Neural cell (in vitro differentiated cells): ENCODE measurements at regions not wholly inside any gene's neighbourhood (a gene's known extent, or its start where the extent isn't known, plus 50 kb on each side); places are given as distances from the start of the nearest gene placed in this dataset.

ENCODE experiments used
- EP300 ChIP-seq: fragments of 450-650 bp; conservative IDR thresholded peaks from 2 replicates; pipeline ENCODE4 v1.6.1; 2014; ENCODE audit warnings: antibody characterized with exemption, mild to moderate bottlenecking, moderate library complexity; ENCODE audit not compliant: poor library complexity, severe bottlenecking
- EZH2 ChIP-seq: fragments of 200-600, 300-800 bp; shearing (Covaris generic), sonication (generic); IDR thresholded peaks from 2 replicates; pipeline ENCODE4 v1.6.1; 2014; ENCODE audit warnings: antibody characterized with exemption, low read length, borderline replicate concordance, mild to moderate bottlenecking; ENCODE audit not compliant: insufficient read depth, poor library complexity, severe bottlenecking
- MXI1 ChIP-seq: fragments of 450-650 bp; conservative IDR thresholded peaks from 2 replicates; pipeline ENCODE4 v1.6.1; 2014; ENCODE audit warnings: antibody characterized with exemption, mild to moderate bottlenecking; ENCODE audit not compliant: poor library complexity, severe bottlenecking
- POLR2AphosphoS5 ChIP-seq: IDR thresholded peaks from 2 replicates; pipeline ENCODE4 v1.6.1; 2012
- RAD21 ChIP-seq: fragments of 450-650 bp; conservative IDR thresholded peaks from 2 replicates; pipeline ENCODE4 v1.6.1; 2014; ENCODE audit warnings: antibody characterized with exemption, mild to moderate bottlenecking, moderate library complexity
- TAF1 ChIP-seq: IDR thresholded peaks from 2 replicates; pipeline ENCODE4 v1.6.1; 2012; ENCODE audit warnings: low read depth
- TF ChIP-seq, protein P1 (sequence below): fragments of 450-650 bp; IDR thresholded peaks from 2 replicates; pipeline ENCODE4 v1.5.1; 2014; ENCODE audit warnings: antibody characterized with exemption, mild to moderate bottlenecking, moderate library complexity; ENCODE audit not compliant: poor library complexity, severe bottlenecking
- TF ChIP-seq, protein P2 (sequence below): IDR thresholded peaks from 2 replicates; pipeline ENCODE4 v1.6.1; 2012; ENCODE audit warnings: borderline replicate concordance

DNA sequence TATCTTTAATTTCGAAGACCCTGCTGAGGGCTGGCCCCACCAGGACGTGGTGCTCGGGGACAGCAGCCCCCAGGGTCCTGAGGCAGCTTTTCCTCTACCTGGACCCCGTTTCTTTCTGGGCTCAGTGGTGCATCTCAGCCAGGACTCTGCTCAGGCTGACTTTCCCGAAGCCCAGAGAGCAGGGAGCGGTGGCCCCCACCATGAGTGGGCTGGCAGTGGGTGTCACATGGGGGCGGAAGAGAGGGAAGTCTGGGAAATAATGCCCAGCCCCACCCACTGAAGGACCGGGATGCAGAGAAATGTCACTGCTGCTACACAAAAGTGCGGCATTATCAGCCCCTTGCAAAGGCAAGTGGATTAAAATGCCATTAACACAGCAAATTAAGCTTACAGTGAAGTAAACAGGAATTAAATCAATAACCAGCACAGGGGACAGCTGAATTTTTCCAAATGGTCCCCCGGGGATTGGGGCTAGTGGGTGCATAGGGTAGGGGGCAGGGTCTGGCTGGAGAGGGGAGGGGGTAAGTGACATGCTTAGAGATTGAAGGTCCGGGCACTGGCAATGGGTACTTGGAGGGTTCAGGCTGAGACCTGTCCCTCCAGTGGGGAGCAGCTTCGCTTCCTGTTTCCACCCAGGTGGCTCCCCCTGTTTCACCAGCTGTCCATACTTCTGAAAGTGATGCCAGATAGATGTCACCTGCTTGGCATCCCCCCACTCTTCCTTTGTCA is 177.3 kb downstream of the URI1 start:
- TF ChIP-seq, protein P1, sequence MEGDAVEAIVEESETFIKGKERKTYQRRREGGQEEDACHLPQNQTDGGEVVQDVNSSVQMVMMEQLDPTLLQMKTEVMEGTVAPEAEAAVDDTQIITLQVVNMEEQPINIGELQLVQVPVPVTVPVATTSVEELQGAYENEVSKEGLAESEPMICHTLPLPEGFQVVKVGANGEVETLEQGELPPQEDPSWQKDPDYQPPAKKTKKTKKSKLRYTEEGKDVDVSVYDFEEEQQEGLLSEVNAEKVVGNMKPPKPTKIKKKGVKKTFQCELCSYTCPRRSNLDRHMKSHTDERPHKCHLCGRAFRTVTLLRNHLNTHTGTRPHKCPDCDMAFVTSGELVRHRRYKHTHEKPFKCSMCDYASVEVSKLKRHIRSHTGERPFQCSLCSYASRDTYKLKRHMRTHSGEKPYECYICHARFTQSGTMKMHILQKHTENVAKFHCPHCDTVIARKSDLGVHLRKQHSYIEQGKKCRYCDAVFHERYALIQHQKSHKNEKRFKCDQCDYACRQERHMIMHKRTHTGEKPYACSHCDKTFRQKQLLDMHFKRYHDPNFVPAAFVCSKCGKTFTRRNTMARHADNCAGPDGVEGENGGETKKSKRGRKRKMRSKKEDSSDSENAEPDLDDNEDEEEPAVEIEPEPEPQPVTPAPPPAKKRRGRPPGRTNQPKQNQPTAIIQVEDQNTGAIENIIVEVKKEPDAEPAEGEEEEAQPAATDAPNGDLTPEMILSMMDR: no peak
- TF ChIP-seq, protein P2, sequence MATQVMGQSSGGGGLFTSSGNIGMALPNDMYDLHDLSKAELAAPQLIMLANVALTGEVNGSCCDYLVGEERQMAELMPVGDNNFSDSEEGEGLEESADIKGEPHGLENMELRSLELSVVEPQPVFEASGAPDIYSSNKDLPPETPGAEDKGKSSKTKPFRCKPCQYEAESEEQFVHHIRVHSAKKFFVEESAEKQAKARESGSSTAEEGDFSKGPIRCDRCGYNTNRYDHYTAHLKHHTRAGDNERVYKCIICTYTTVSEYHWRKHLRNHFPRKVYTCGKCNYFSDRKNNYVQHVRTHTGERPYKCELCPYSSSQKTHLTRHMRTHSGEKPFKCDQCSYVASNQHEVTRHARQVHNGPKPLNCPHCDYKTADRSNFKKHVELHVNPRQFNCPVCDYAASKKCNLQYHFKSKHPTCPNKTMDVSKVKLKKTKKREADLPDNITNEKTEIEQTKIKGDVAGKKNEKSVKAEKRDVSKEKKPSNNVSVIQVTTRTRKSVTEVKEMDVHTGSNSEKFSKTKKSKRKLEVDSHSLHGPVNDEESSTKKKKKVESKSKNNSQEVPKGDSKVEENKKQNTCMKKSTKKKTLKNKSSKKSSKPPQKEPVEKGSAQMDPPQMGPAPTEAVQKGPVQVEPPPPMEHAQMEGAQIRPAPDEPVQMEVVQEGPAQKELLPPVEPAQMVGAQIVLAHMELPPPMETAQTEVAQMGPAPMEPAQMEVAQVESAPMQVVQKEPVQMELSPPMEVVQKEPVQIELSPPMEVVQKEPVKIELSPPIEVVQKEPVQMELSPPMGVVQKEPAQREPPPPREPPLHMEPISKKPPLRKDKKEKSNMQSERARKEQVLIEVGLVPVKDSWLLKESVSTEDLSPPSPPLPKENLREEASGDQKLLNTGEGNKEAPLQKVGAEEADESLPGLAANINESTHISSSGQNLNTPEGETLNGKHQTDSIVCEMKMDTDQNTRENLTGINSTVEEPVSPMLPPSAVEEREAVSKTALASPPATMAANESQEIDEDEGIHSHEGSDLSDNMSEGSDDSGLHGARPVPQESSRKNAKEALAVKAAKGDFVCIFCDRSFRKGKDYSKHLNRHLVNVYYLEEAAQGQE: no peak
- TF ChIP-seq TAF1 (no peak), POLR2AphosphoS5 (no peak), RAD21 (no peak), EZH2 (no peak), MXI1 (no peak), EP300 (no peak)
